ENCODE measurements at regions not wholly inside any gene's neighbourhood (a gene's known extent, or its start where the extent isn't known, plus 50 kb on each side); places are given as distances from the start of the nearest gene placed in this dataset.

DNA sequence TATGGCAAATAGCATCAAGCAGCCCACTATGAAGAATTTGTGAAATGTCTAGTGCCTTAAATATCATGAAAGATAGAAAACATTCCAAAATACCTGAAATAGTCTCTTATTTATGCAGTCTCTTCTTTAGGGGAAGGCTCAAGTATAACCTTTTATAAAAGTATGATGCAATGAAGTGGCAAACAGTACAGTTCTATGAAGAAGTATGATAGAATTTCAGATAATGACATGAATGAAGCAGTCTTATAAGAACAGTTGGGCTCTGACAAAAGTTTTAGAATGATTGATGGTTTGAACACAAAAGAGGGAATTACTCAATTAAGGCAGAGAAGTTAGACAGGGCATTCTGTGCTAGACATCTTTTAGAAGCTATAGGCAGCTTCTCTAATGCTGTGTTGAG lies 1791.8 kb upstream of the PIK3C3 start:
- TF ChIP-seq, protein P1, sequence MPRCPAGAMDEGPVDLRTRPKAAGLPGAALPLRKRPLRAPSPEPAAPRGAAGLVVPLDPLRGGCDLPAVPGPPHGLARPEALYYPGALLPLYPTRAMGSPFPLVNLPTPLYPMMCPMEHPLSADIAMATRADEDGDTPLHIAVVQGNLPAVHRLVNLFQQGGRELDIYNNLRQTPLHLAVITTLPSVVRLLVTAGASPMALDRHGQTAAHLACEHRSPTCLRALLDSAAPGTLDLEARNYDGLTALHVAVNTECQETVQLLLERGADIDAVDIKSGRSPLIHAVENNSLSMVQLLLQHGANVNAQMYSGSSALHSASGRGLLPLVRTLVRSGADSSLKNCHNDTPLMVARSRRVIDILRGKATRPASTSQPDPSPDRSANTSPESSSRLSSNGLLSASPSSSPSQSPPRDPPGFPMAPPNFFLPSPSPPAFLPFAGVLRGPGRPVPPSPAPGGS (IDR thresholded peaks at IDR 0.05; ENCODE audit: borderline replicate concordance, insufficient read depth, low read depth, low read length, poor library complexity, severe bottlenecking): no peak
- TF ChIP-seq EP300 (IDR thresholded peaks at IDR 0.05; ENCODE audit: borderline replicate concordance in 1 of 2, control insufficient read depth in 1 of 2, low read depth in 2 of 2, low read length in 2 of 2) (no peak), IRF3 (IDR thresholded peaks at IDR 0.05) (no peak)
- TF ChIP-seq, protein P2, sequence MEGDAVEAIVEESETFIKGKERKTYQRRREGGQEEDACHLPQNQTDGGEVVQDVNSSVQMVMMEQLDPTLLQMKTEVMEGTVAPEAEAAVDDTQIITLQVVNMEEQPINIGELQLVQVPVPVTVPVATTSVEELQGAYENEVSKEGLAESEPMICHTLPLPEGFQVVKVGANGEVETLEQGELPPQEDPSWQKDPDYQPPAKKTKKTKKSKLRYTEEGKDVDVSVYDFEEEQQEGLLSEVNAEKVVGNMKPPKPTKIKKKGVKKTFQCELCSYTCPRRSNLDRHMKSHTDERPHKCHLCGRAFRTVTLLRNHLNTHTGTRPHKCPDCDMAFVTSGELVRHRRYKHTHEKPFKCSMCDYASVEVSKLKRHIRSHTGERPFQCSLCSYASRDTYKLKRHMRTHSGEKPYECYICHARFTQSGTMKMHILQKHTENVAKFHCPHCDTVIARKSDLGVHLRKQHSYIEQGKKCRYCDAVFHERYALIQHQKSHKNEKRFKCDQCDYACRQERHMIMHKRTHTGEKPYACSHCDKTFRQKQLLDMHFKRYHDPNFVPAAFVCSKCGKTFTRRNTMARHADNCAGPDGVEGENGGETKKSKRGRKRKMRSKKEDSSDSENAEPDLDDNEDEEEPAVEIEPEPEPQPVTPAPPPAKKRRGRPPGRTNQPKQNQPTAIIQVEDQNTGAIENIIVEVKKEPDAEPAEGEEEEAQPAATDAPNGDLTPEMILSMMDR (IDR thresholded peaks at IDR 0.05 in 2 of 3, conservative IDR thresholded peaks at IDR 0.05 in 1 of 3; ENCODE audit: control insufficient read depth in 2 of 3, extremely low read depth in 1 of 3, insufficient read depth in 1 of 3, low read depth in 3 of 3, low read length in 3 of 3): no peak

Measured in GM12878 (cell line).